GM23338 (cell line): ENCODE measurements at regions not wholly inside any gene's neighbourhood (a gene's known extent, or its start where the extent isn't known, plus 50 kb on each side); places are given as distances from the start of the nearest gene placed in this dataset.

Source experiments
- ATAC-seq: fragments of 200-7000 bp; cut with Tn5 transposase; 3 replicates; pipeline ENCODE4 v1.9.1; 2020
- DNase-seq: peaks from one replicate; pipeline ENCODE4 v3.0.0-alpha.2; 2015; ENCODE audit warnings: low spot score
- H2AFZ ChIP-seq: fragments of 200-600 bp; sonication (generic); 2 replicates; pipeline ENCODE4 v1.8.0; 2016; ENCODE audit warnings: antibody characterized with exemption, mild to moderate bottlenecking, moderate library complexity
- H3F3A ChIP-seq: fragments of 200-600 bp; sonication (generic); replicated peaks from 2 replicates; pipeline ENCODE4 v1.8.0; 2017; ENCODE audit warnings: antibody characterized with exemption, mixed run types, low read depth
- H3K27ac ChIP-seq: fragments of 200-600 bp; sonication (generic); 2 replicates; pipeline ENCODE4 v1.6.1; 2016; ENCODE audit warnings: low read depth
- H3K27me3 ChIP-seq: fragments of 200-600 bp; sonication (generic); 2 replicates; pipeline ENCODE4 v1.8.0; 2016; ENCODE audit warnings: mild to moderate bottlenecking, mixed run types, moderate library complexity; ENCODE audit not compliant: insufficient read depth
- H3K36me3 ChIP-seq: fragments of 200-600 bp; sonication (generic); 2 replicates; pipeline ENCODE4 v1.8.0; 2016; ENCODE audit warnings: mild to moderate bottlenecking; ENCODE audit not compliant: insufficient read depth
- H3K4me1 ChIP-seq: fragments of 200-600 bp; sonication (generic); 2 replicates; pipeline ENCODE4 v1.8.0; 2016; ENCODE audit warnings: mild to moderate bottlenecking, moderate library complexity; ENCODE audit not compliant: insufficient read depth
- H3K4me2 ChIP-seq: fragments of 200-600 bp; sonication (generic); 2 replicates; pipeline ENCODE4 v1.7.1; 2017; ENCODE audit warnings: mixed run types
- H3K4me3 ChIP-seq: fragments of 200-600 bp; sonication (generic); 2 replicates; pipeline ENCODE4 v1.6.1; 2016; ENCODE audit warnings: mixed run types
- H3K79me2 ChIP-seq: fragments of 200-600 bp; sonication (generic); replicated peaks from 2 replicates; pipeline ENCODE4 v1.8.0; 2017; ENCODE audit warnings: mild to moderate bottlenecking; ENCODE audit not compliant: insufficient read depth
- H3K9me2 ChIP-seq: fragments of 200-600 bp; sonication (generic); 2 replicates; pipeline ENCODE4 v1.8.0; 2017; ENCODE audit not compliant: insufficient read depth
- H4K20me1 ChIP-seq: fragments of 200-600 bp; sonication (generic); replicated peaks from 2 replicates; pipeline ENCODE4 v1.8.0; 2017; ENCODE audit warnings: mild to moderate bottlenecking; ENCODE audit not compliant: insufficient read depth
- H3K27ac Mint-ChIP-seq: 2 replicates; pipeline ENCODE4 v1.8.0; 2020; ENCODE audit warnings: inconsistent platforms, mild to moderate bottlenecking, moderate library complexity, mixed read lengths
- H3K27me3 Mint-ChIP-seq: 3 replicates; pipeline ENCODE4 v1.8.0; 2022; ENCODE audit warnings: low read depth, mild to moderate bottlenecking, moderate library complexity, mixed read lengths, inconsistent platforms; ENCODE audit not compliant: insufficient read depth, poor library complexity
- H3K36me3 Mint-ChIP-seq: 3 replicates; pipeline ENCODE4 v1.8.0; 2021; ENCODE audit warnings: low read depth, mild to moderate bottlenecking, inconsistent platforms, moderate library complexity, mixed read lengths
- H3K4me1 Mint-ChIP-seq: 3 replicates; pipeline ENCODE4 v1.8.0; 2020; ENCODE audit warnings: mild to moderate bottlenecking, inconsistent platforms, mixed read lengths
- H3K4me3 Mint-ChIP-seq: 3 replicates; pipeline ENCODE4 v1.8.0; 2021; ENCODE audit warnings: moderate library complexity, mild to moderate bottlenecking, inconsistent platforms, mixed read lengths
- H3K9me3 Mint-ChIP-seq: 3 replicates; pipeline ENCODE4 v1.8.0; 2020; ENCODE audit warnings: moderate library complexity, mild to moderate bottlenecking, inconsistent platforms, mixed read lengths
- CREB1 ChIP-seq: fragments of 250-450 bp; sonication (Bioruptor Pico); IDR thresholded peaks from 2 replicates; pipeline ENCODE4 v1.5.0; 2020; ENCODE audit warnings: low read depth, mild to moderate bottlenecking, moderate library complexity
- CTCF ChIP-seq, 2 experiments: fragments of 200-600 bp in 1 of 2; sonication (generic) in 1 of 2; conservative IDR thresholded peaks; 2 replicates each; pipeline versions ENCODE4 v1.5.1 to v1.6.1; 2016 to 2017; ENCODE audit warnings: antibody characterized with exemption in 2 of 2, low read depth in 2 of 2, mild to moderate bottlenecking in 2 of 2, moderate library complexity in 1 of 2
- ETS1 ChIP-seq: IDR thresholded peaks from 2 replicates; pipeline ENCODE4 v1.6.1; 2016; ENCODE audit warnings: antibody characterized with exemption
- EZH2 ChIP-seq: fragments of 200-600 bp; sonication (generic); IDR thresholded peaks from one replicate; pipeline ENCODE4 v1.8.0; 2017; ENCODE audit warnings: antibody characterized with exemption, mild to moderate bottlenecking, low read depth; ENCODE audit not compliant: unreplicated experiment
- EZH2phosphoT487 ChIP-seq: fragments of 200-600 bp; sonication (generic); IDR thresholded peaks from one replicate; pipeline ENCODE4 v1.8.1; 2018; ENCODE audit warnings: antibody characterized with exemption; ENCODE audit not compliant: unreplicated experiment
- JUNB ChIP-seq: IDR thresholded peaks from one replicate; pipeline ENCODE4 v1.6.1; 2016; ENCODE audit warnings: antibody characterized with exemption; ENCODE audit not compliant: unreplicated experiment
- NANOG ChIP-seq: IDR thresholded peaks from 2 replicates; pipeline ENCODE4 v1.6.1; 2016; ENCODE audit warnings: antibody characterized with exemption, borderline replicate concordance
- POLR2AphosphoS5 ChIP-seq: IDR thresholded peaks from 2 replicates; pipeline ENCODE4 v1.6.1; 2016; ENCODE audit warnings: antibody characterized with exemption, low read depth
- REST ChIP-seq: IDR thresholded peaks from one replicate; pipeline ENCODE4 v1.6.1; 2018; ENCODE audit warnings: antibody characterized with exemption; ENCODE audit not compliant: unreplicated experiment
- STAT1 ChIP-seq: IDR thresholded peaks from one replicate; pipeline ENCODE4 v1.6.1; 2016; ENCODE audit warnings: antibody characterized with exemption; ENCODE audit not compliant: unreplicated experiment
- ZNF114 ChIP-seq: fragments of 250-450 bp; sonication (Bioruptor Pico); IDR thresholded peaks from 2 replicates; pipeline ENCODE4 v1.5.0; 2020; ENCODE audit warnings: mild to moderate bottlenecking, moderate library complexity
- ZNF331 ChIP-seq: fragments of 250-450 bp; sonication (Bioruptor Pico); IDR thresholded peaks from 2 replicates; pipeline ENCODE4 v1.5.0; 2020; ENCODE audit warnings: low read depth, mild to moderate bottlenecking, moderate library complexity

GRCh38 chr6:86723151-86723550 lies 214.2 kb upstream of the HTR1E start:
- peak overlapping the region; percentile 20; the same call in 1 of the 2 replicates for H3K27ac Mint-ChIP-seq
- no peak overlapping the region for H3K4me3 Mint-ChIP-seq
- H3K27ac ChIP-seq = no peak overlapping the region
- peak overlapping the region; percentile 20; the same call in 1 of the 2 replicates for H2AFZ ChIP-seq
- no peaks in the 10 kb centered on the region; the same call in 1 of the 2 replicates for H3K4me1 ChIP-seq
- no peaks in the 10 kb centered on the region for H3F3A ChIP-seq
- peaks cover 2% of the 10 kb centered on the region for H3K27me3 Mint-ChIP-seq
- no peaks in the 10 kb centered on the region for H3K79me2 ChIP-seq
- peaks cover 5% of the 10 kb centered on the region; the same call in 1 of the 3 replicates for H3K36me3 Mint-ChIP-seq
- TF ChIP-seq ZNF114 (CRISPR knock-in tag) = no peak
- no peak for TF ChIP-seq ETS1
- no peak for TF ChIP-seq EZH2phosphoT487
- no peak for TF ChIP-seq NANOG
- no peaks in the 10 kb centered on the region for H3K36me3 ChIP-seq
- H4K20me1 ChIP-seq = no peaks in the 10 kb centered on the region
- no peak overlapping the region for H3K4me3 ChIP-seq
- peaks cover 7% of the 10 kb centered on the region; the same call in 1 of the 3 replicates for H3K9me3 Mint-ChIP-seq
- DNase-seq (no peak), ATAC-seq (no peak)
- peaks cover 3% of the 10 kb centered on the region for H3K9me2 ChIP-seq
- H3K4me2 ChIP-seq = no peak overlapping the region
- H3K27me3 ChIP-seq = no peaks in the 10 kb centered on the region
- H3K4me1 Mint-ChIP-seq = peaks cover 6% of the 10 kb centered on the region

- H4K20me1 ChIP-seq = no peaks in the 10 kb centered on the region
- peaks cover 5% of the 10 kb centered on the region; the same call in 1 of the 3 replicates for H3K36me3 Mint-ChIP-seq
- no peaks in the 10 kb centered on the region; the same call in 1 of the 2 replicates for H3K4me1 ChIP-seq
- TF ChIP-seq REST = no peak
- TF ChIP-seq EZH2phosphoT487 = no peak
- TF ChIP-seq JUNB = no peak
- no peak for TF ChIP-seq CTCF (conservative IDR thresholded peaks at IDR 0.05; ENCODE audit: low read depth in 2 of 2)
- no peak for TF ChIP-seq CREB1 (CRISPR knock-in tag)
- no peak for TF ChIP-seq POLR2AphosphoS5
- no peak for TF ChIP-seq ZNF114 (CRISPR knock-in tag)
- TF ChIP-seq EZH2 = no peak
- TF ChIP-seq ZNF331 (CRISPR knock-in tag) = no peak
- TF ChIP-seq ETS1 = no peak
- no peak for TF ChIP-seq STAT1
Observed at GRCh38 chr6:86722131-86722530, 215.2 kb upstream of the HTR1E start.

More at GRCh38 chr6:86722131-86722530, 215.2 kb upstream of the HTR1E start:
- Histone ChIP-seq H3F3A (no peaks in the 10 kb centered on the region), H3K79me2 (no peaks in the 10 kb centered on the region), H3K9me2 (peaks cover 7% of the 10 kb centered on the region), H3K27me3 (no peaks in the 10 kb centered on the region), H3K4me2 (no peak overlapping the region), H2AFZ (no peak overlapping the region), H3K27ac (no peak overlapping the region), H3K36me3 (no peaks in the 10 kb centered on the region), H3K4me3 (no peak overlapping the region)
- DNase-seq = no peak
- Mint-ChIP-seq H3K4me3 (no peak overlapping the region), H3K27me3 (peaks cover 4% of the 10 kb centered on the region), H3K27ac (no peak overlapping the region), H3K4me1 (peaks cover 6% of the 10 kb centered on the region), H3K9me3 (peaks cover 9% of the 10 kb centered on the region; the same call in 2 of the 3 replicates)
- no peak for ATAC-seq
